Medulla oblongata (tissue), 1 donor: ENCODE measurements at regions not wholly inside any gene's neighbourhood (a gene's known extent, or its start where the extent isn't known, plus 50 kb on each side); places are given as distances from the start of the nearest gene placed in this dataset.

Experiments used
- DNase-seq: peaks from one replicate; pipeline ENCODE4 v3.0.0-alpha.2; 2015; ENCODE audit errors: extremely low spot score

DNA sequence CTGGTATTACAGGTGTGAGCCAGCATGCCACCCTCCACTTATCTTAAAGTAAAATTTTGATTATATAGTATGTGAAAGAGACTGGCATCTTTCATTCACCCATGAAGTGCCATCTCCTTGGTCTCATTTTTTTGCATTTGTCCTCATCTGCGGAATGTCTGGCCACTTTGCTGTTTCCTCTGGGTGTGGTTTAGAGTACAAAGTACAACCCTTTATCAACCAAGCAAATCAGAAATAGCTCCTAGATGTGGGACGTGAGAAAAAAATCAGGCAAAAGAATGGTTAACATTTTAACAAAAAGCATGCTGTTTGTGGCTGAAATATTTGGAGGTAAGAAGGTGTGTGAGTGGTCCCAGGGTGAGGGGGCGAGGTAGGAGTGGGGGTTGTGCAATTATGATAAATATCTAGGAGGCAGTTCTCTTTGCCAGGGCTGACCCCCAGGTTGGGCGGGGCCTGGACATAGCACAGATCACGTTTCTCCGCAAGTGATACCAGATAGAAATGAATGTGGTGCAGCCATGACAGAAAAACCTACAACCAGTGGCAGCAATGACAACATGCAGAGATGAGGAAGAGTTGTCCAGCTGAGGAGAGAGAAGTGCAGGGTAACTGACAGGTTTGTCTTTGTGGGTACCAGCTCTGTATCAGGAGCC lies 115.8 kb upstream of the SERTAD2 start:
- no peak for DNase-seq

DNA sequence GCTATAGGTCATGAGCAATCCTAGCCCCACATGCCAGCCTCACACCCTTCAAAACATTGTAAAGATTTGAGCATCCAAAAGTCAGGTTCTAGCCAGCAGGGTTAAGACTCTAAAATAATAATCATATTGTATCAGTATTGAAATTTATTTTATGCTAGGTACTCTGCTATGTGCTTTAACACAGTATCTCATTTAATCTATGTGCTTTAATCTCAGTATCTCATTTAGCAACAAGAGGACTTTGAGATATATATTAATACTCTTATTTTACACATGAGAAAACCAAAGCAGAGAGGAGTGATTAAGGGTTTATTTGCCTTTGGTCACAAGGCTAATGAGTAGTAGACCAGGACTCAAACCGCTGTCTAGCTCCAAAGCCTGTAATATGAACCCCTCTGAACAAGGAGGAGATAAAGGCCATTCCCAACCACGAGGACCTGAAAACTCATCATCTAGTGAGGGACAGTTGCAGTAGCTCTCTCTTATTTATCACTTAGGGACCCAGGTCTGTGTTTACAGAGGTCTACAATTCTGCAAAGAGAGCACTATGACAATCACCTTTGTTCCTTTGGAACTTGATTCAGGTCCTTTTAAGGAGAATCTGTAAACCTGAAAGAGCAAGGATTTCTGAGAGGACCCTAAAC lies 116.5 kb upstream of the SERTAD2 start:
- DNase-seq, result no peak

DNA sequence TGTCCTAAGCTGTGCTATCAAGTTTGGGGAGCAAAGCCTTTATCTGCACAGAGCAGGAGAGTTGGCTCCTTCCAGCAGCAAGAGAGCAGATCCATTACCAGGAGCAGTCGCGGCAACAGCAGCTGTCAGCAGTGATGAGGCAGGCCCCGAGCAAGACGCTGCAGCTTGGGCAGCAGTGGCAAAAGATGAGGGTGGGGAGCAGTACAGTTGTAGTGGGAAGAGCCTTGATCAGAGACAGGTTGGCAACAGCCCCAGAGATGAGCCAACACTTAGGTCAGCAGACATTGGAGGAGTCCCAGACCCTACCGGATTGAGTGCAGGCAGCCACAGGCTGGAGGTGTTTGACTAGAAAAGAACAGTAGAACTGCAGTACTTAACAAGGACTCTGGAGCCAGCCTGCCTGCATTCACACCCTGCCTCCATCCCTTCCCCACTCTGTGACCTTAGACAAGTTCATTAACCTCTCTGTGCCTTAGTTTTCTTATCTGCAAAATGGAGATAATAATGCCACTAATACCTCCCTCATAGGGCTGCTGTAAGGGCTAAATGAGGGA lies 117.1 kb upstream of the SERTAD2 start:
- DNase-seq, result no peak

DNA sequence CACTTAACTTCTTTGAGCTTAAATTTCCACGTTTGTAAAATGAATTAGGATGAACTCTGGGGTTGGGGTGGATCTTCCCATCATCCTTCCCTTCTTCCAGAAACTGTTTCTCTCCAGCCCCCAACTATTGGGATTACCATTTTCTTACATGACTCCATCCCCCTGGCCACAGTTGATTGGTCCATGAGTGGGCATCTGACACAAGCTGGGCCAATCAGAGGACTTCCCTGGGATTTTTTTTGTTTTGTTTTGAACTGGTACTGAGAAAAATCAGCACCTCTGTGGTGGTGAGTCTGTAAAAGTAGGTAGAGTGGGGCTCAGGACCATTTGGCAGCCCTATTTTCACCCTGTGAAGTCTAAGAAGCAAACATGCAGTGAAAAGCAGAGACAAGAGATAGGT lies 118.0 kb upstream of the SERTAD2 start:
- no peak for DNase-seq

DNA sequence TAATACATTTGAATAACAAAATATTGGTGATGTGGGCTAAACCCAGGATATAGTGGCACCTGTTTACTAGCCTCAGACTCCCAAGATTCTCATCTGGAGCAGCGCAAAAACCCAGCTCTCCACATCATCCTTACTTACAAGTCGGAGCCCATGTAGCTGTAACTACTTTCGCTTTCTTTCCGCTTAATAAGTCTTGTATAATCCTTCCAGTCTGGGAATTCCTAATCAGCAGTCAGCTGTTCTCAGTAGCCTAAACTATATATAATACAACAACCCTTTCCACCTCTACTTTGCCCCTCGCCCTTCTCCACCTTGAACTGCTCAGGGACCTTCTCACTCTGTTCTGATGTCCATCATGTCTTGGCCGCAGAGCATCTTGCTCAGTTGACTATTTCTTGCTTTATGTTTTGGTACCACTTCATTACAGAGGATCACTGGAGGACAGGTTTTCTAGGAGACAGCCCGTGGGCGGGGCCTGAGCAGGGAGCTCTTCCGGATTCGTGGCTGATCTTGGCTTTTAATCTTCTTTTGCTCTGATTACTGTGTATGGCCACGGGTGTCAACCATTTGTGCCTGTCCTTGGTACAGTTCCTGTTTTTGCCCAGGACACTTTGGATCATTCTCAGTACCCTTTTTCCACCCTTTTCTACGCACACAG lies 119.9 kb upstream of the SERTAD2 start:
- no peak for DNase-seq

DNA sequence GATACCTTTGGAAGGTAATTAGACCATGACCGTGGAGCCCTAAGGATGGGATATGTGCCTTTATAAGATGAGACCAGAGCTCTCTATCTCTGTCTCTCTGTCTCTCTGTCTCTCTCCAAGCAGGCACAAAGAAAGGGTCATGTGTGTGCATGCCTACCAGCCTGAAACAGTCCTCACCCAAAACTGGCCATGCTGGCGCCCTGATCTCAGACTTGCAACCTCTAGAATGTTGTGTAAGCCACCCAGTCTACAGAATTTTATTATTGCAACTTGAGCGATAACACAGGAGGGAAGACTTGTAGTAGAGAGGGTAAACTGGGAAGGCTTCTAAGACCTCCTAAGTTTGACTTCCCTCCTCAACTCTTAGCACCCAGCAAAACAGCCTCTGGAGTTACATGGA lies 124.1 kb upstream of the SERTAD2 start:
- no peak for DNase-seq

DNA sequence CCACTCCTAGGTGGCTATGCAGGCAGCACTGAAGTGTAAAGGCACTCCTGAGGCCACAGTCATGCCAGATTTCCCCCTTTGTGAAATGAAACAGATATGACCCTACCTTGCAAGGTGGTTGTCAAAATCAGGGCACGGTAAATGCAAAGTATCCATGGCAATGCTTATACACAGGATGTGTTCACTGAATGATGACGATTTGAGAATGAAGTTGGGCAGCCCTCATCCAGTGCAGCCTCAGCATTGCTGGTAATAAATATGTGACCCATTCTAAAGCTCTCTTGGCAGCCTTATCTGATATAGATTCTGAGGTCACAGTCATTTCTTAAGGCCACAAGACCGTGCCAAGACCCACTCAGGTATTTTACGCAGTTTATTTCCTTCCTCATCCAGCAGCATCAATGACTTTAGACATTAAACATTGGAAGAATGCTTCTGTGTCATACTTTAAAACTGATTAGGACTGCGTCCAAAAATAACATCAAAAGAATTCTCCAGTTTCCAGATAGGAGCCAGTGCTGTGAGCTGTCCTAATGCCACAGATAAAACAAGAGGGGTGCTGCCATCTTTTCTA lies 125.5 kb upstream of the SERTAD2 start:
- DNase-seq, result no peak

DNA sequence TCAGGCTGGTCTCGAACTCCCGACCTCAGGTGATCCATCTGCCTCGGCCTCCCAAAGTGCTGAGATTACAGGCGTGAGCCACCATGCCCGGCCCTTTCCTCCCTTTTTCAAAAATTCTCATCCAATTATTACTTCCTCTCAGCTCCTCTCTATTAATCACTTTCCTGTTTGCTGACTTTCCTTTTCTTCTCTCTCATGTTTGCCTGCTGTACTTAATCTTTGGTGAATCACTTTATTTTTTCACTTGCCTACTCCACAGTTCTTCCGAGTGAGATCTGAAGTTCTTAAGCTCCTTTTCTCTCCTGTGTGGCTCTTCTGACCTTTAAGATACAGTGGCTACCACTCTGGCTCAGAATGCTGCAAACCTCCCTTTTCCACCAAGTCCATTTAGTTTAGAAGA lies 126.3 kb upstream of the SERTAD2 start:
- DNase-seq, result no peak

DNA sequence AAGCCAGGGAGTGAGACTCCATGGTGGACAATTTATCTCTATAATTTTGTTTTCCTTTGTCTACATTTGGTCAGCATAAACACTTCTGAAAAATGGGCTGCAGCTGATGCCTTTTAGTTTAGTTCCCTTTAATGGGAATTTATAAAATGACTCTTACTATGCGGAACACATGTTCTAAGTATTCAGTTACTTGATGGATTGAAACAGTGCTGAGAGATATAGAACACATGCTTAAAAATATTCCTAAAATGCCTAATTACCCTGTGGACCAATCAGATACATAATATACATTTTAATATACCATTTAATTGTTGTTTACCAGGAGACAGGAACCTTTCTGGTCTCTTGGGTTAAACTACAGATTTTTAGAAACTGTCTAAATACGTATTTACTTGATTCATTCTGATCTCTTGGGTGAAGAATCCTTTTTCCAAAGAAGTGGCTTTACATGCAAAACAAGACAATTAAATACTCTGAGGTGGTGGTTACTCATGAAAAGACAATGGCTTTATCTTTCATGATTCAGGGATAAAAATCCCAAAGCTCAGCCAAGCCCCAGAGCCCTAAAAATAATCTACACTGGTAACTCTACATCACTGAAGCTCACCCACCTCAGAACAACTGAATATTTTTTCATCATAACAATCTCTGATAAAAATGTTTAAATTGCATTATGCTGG lies 128.1 kb upstream of the SERTAD2 start:
- DNase-seq, result no peak

DNA sequence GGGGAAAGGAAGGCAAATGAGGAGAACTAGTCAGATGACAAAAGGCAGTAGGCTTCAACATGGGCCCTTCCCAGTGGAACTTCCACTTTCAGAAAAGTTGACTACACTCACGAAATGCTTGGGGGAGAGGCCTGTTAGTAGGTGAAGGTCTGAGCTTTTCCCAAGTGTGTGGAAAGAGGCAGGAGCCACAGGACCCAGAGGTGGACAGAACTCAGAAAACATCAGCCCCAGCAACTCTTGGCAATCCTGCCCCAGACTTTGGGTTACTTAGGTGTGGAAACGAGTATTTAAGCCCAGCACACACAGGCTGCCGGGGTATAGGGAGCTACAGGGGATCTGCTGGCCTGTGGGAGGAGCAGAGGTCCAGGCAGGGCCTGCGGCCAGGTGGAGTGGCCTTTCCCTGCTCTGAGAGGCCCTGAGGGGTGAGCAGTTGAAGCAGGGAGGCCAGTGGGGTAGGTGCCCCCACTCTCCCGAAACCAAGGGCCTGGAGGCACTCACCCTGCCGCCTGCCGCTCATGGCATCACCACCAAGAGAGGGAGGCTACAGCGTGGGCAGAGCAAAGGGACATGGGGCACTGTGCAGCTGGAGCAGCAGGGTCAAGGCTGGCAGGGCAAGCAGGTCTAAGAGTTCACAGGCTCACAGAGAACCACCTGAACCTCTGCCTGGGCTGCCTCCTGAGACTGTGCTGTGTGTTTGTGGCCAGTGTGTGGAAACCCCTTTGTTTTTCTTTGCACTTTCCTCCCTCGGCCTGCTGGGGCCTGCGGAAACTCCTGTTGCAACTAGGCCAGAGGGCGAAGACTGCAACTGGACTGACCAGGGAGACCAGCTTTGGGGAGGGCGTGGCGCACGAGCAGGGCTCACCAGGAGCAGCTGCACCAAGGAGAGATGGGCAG lies 130.7 kb upstream of the SERTAD2 start:
- DNase-seq, result no peak

DNA sequence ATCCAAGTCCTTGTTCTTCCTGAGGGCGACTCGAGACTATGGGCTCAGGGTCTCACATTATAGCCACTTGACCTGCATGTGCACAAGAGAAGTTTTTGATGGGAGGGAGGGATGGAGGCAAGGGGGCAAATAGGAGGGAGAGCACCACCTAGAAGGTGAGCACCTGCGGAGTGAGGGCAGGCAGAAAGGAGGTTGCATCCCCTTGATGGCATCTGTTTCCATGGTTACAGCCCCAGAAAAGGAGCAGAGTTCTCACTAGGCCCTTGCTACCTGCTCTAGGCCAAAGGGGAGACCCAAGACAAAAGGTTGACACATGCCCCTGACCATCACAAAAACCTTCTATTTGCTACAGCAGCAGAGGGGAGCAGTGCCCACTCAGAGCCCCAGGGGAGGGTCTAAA lies 131.5 kb upstream of the SERTAD2 start:
- DNase-seq, result no peak

DNA sequence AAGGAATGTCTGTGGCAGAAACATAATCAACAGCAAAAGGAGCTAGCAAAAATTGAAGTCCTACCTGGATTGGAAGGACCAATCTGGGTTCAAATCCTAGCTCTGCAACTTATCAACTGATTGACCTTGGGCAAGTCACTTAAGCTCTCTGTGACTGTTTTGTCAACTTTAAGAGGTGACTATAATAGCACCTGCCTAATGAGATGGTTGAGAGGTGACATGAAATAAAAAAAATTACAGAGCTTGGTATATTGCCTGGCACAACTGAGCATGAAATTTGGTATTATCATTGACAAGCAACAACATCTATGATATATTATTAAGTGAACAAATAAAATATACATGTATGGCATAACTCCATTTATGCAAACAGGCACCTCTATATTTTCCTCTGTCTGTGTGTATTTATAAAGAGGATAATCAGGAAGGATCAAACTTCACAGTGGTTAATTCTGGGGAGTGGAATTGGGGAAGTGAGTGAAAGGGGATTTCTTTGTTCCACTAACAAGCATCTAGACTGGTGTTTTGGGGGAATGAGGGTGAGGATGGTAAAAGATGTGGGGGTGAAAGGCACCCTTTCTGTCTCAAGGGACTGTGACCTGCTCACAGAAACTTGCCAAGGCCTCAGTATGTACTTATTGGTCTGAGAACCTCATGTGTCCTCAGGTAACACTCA lies 132.8 kb upstream of the SERTAD2 start:
- no peak for DNase-seq

DNA sequence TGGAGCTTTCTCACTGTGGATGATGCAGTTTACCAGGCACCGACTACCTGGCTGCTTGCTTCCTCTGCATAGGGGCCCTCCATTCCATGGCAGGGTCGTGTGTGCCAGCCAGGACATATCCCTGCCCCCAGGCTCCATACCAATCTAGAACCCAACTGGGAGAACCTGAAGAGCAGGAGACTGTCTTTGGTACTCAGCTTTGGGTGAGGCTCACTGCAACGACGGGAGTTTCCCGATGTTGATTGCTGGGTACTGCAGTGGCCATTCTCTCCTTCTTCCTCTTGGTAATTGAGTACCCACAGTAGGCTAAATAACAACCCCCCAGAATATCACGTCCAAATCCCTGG lies 133.3 kb upstream of the SERTAD2 start:
- DNase-seq, result no peak

DNA sequence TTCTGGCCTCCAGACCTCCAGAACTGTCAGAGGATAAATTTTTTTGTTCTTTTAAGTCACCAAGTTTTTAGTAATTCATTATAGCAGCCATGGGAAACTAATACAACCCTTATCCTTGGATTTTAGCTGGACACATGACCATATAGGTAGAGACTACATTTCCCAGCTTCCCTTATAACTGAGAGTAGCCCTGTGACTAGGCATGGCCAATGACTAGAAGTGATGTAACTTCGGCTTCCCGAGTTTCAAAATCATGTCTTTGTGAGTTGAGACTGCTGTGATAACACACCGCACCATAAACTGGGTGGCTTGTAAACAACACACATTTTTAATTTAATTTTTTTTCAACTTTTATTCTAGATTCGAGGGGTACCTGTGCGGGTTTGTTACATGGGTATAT lies 134.0 kb upstream of the SERTAD2 start:
- no peak for DNase-seq

DNA sequence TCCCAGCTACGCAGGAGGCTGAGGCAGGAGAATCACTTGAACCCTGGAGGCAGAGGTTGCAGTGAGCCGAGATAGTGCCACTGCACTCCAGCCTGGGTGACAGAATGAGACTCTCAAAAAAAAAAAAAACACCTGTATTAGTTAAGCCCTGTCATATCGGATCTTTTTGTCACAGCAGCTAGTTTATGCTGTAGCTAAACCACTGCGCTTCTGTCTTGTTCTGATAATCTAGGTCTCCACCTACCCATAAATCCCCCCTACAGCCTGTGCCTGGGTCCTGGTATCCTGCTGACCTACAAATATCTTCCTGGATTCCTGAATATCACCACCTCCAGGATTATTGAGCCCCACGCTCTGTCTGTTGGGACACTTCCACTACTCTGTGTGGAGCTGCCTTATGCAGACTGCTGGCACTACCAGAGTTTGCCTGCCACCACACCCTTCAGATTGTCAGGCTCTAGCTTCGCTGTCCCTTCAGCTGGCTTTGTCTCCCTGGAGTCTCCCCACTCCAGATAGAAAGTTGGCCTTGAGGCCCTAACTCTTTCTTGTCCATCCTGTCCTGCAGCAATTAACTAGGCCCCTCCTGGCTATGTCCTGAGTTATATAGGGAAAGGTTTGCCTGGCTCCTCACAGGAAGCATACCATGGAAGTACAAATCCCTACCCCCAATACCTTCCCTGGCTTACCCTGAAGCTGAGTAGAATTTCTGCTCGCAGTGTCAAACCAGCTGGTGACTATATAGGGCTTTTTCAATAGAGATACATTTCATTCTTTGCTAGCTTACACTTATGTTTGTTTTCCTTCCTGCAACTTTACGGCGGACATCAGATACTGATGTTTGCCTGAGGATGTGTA lies 136.0 kb upstream of the SERTAD2 start:
- no peak for DNase-seq

DNA sequence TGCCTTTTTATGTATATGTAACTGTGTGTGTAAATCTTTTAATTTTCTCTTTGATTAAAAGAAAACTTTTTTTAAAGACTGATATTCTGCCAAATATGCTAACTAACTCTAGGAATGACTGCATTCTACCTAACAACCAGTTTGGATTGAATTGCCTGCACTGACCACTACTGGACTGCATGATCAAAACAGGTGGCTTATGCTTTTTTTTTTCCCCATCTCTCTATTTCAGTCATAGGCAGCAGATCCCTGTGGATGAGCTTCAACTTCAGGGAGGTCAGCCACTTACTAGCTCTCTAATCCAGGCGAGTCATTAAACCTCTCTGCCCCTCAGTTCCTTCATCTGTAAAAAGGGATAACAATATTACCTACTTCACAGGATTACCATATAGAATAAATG lies 138.6 kb upstream of the SERTAD2 start:
- DNase-seq, result no peak

DNA sequence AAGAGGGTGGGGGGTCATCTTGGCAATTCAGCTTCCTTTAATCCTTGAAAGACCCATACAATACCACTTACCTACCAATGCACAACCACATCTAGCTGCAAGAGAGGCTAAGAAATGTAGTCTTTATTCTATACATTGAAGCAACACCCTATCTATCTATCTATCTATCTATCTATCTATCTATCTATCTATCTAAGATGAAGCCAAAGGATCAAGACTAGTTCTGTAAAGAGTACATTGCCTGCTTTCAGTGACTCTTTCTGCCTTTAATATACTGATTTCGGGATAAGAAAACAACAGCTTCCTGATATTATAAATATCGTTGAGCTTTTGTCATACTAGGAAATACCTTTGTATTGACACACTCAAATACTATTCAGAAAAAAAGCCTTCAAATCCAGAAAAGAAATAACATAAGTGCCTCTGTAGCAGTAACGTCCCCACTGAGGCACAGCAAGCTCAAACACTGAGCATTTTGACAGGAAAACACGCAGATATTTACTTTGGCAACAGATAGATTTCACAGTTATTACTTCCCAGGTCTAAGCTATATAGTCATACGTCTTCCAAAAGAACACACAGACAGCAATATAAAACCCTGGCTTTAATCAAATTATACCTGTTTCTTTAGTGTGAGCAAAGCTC lies 139.4 kb upstream of the SERTAD2 start:
- DNase-seq, result no peak

DNA sequence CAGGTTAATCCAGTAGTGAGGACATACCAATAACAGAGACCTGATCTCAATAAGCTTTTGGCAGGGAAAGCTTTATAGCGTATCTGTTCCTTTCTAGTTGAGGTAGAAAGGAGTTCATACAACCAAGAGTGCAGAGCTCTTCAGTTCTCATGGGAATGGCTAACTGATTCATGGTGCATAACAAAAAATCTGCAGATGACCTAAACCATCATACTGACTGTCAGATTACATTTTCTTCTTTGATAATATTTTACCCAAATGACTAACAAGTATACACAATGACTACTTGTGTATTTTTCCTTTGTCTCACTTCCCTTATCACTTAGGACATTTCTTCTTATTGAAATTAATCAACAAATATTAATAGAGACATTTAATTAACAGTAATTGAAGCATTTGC lies 140.0 kb upstream of the SERTAD2 start:
- DNase-seq, result no peak

DNA sequence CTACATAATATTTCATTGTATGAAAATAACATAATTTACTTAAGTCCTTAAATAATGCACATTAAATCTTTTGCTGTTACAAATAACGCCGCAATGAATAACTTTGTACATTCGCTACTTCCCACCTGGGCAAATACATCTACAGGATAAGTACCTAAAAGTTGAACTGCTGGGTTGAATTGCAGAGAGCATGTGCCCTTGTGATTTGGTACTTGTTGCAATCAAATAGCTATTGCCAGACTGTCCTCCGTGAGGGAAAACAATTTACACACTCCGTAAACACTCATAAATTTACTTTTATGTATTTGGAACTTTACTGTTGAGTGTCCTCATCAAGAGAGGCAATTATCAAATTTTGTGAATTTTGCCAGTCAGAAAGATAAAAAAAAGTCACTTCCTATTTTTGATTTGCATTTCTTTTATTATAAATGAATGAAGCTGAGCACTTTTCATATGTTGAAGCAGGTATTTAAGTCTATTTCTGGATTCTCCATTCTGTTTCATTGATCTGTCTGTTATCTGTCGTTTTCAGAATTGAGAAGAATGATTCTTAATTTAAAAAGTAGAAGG lies 140.8 kb upstream of the SERTAD2 start:
- no peak for DNase-seq
